Natural killer cell (primary cell): ENCODE measurements at regions not wholly inside any gene's neighbourhood (a gene's known extent, or its start where the extent isn't known, plus 50 kb on each side); places are given as distances from the start of the nearest gene placed in this dataset.

Experiments
- ATAC-seq, 3 donors: fragments of 150-1000 bp in 2 of 3; fragments of 200-7000 bp in 1 of 3; cut with Tn5 transposase; 1 replicate in 1 of 3; 2 replicates in 2 of 3; pipeline ENCODE4 v1.10.0; 2021; ENCODE audit warnings: mild to moderate bottlenecking in 2 of 3, moderate library complexity in 2 of 3
- DNase-seq, 2 donors: peaks; one replicate each; pipeline versions ENCODE4 v3.0.0 to v3.0.0-alpha.2; 2013 to 2021; ENCODE audit warnings: mixed read lengths in 1 of 2
- H3K27ac ChIP-seq: one replicate; pipeline ENCODE4 v1.5.1; 2013; ENCODE audit warnings: mild to moderate bottlenecking, low read length
- H3K27me3 ChIP-seq: one replicate; pipeline ENCODE4 v1.6.1; 2013; ENCODE audit warnings: low read length; ENCODE audit not compliant: control insufficient read depth, insufficient read depth
- H3K36me3 ChIP-seq: one replicate; pipeline ENCODE4 v1.6.1; 2013; ENCODE audit warnings: low read length; ENCODE audit not compliant: control insufficient read depth, insufficient read depth
- H3K4me1 ChIP-seq: one replicate; pipeline ENCODE4 v1.6.1; 2013; ENCODE audit warnings: low read length; ENCODE audit not compliant: control insufficient read depth, insufficient read depth
- H3K4me3 ChIP-seq: one replicate; pipeline ENCODE4 v1.5.1; 2013; ENCODE audit warnings: low read length
- H3K9me3 ChIP-seq: one replicate; pipeline ENCODE4 v1.6.1; 2013; ENCODE audit warnings: low read length; ENCODE audit not compliant: control insufficient read depth, insufficient read depth
- H3K27ac Mint-ChIP-seq, 2 donors: one replicate each; pipeline ENCODE4 v1.8.0; 2022; ENCODE audit warnings: mild to moderate bottlenecking in 2 of 2, mixed read lengths in 2 of 2, moderate library complexity in 1 of 2
- H3K27me3 Mint-ChIP-seq, 2 donors: one replicate each; pipeline ENCODE4 v1.8.0; 2022; ENCODE audit warnings: low read depth in 2 of 2, mixed read lengths in 2 of 2
- H3K36me3 Mint-ChIP-seq: one replicate; pipeline ENCODE4 v1.8.0; 2022; ENCODE audit warnings: mixed read lengths
- H3K4me1 Mint-ChIP-seq, 2 donors: one replicate each; pipeline ENCODE4 v1.8.0; 2022; ENCODE audit warnings: mixed read lengths in 2 of 2
- H3K4me3 Mint-ChIP-seq: one replicate; pipeline ENCODE4 v1.8.0; 2022; ENCODE audit warnings: mild to moderate bottlenecking, moderate library complexity, mixed read lengths
- H3K9me3 Mint-ChIP-seq, 2 donors: one replicate each; pipeline ENCODE4 v1.8.0; 2022; ENCODE audit warnings: mixed read lengths in 2 of 2
- WGBS: methylation state at CpG from one replicate; pipeline ENCODE4 v1.1.7; 2013; ENCODE audit warnings: missing lambda C conversion rate; ENCODE audit not compliant: insufficient coverage; 5-methylcytosine and 5-hydroxymethylcytosine counted together
- intact Hi-C: fragments of 100-400 bp; cut with micrococcal nuclease; formaldehyde crosslinking; loops from one replicate; pipeline ENCODE4 v1.14.2; 2022
- TF ChIP-seq, protein P1 (sequence below): fragments of 200-600 bp; IDR thresholded peaks from one replicate; pipeline ENCODE4 v1.8.0; 2022; ENCODE audit warnings: antibody characterized with exemption

- H3K4me1 ChIP-seq: no peaks in the 10 kb centered on the region
- H3K27ac ChIP-seq: no peak overlapping the region
- Mint-ChIP-seq H3K9me3 (no peaks in the 10 kb centered on the region), H3K27ac (no peak overlapping the region), H3K27me3 (no peaks in the 10 kb centered on the region), H3K36me3 (no peaks in the 10 kb centered on the region), H3K4me3 (no peak overlapping the region), H3K4me1 (no peaks in the 10 kb centered on the region)
- H3K4me3 ChIP-seq: no peak overlapping the region
- H3K36me3 ChIP-seq: no peaks in the 10 kb centered on the region
- intact Hi-C loops: no loop called here
- no peaks in the 10 kb centered on the region for H3K27me3 ChIP-seq
- no peak for DNase-seq
- H3K9me3 ChIP-seq: no peaks in the 10 kb centered on the region
- ATAC-seq: no peak
- TF ChIP-seq, protein P1, sequence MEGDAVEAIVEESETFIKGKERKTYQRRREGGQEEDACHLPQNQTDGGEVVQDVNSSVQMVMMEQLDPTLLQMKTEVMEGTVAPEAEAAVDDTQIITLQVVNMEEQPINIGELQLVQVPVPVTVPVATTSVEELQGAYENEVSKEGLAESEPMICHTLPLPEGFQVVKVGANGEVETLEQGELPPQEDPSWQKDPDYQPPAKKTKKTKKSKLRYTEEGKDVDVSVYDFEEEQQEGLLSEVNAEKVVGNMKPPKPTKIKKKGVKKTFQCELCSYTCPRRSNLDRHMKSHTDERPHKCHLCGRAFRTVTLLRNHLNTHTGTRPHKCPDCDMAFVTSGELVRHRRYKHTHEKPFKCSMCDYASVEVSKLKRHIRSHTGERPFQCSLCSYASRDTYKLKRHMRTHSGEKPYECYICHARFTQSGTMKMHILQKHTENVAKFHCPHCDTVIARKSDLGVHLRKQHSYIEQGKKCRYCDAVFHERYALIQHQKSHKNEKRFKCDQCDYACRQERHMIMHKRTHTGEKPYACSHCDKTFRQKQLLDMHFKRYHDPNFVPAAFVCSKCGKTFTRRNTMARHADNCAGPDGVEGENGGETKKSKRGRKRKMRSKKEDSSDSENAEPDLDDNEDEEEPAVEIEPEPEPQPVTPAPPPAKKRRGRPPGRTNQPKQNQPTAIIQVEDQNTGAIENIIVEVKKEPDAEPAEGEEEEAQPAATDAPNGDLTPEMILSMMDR: no peak
- WGBS: 71% methylated on average over 5 of the region's 5 CpGs
Observed at GRCh38 chr2:120908314-120908975, 172.8 kb downstream of the GLI2 start.

GRCh38 chr2:120909102-120909501 lies 173.4 kb downstream of the GLI2 start:
- Histone ChIP-seq H3K27ac (no peak overlapping the region), H3K4me1 (no peaks in the 10 kb centered on the region), H3K27me3 (no peaks in the 10 kb centered on the region), H3K36me3 (no peaks in the 10 kb centered on the region), H3K4me3 (no peak overlapping the region), H3K9me3 (no peaks in the 10 kb centered on the region)
- H3K27ac Mint-ChIP-seq: no peak overlapping the region
- no peaks in the 10 kb centered on the region for H3K4me1 Mint-ChIP-seq
- intact Hi-C loops: no loop called here
- H3K9me3 Mint-ChIP-seq: no peaks in the 10 kb centered on the region
- H3K4me3 Mint-ChIP-seq: no peak overlapping the region
- no peaks in the 10 kb centered on the region for H3K36me3 Mint-ChIP-seq
- 83% methylated on average over 2 of the region's 2 CpGs for WGBS
- DNase-seq (no peak), ATAC-seq (no peak)
- no peaks in the 10 kb centered on the region for H3K27me3 Mint-ChIP-seq
- TF ChIP-seq, protein P1: no peak

GRCh38 chr2:120910164-120910563 lies 174.5 kb downstream of the GLI2 start:
- TF ChIP-seq, protein P1: no peak
- Mint-ChIP-seq H3K27ac (no peak overlapping the region), H3K4me3 (no peak overlapping the region), H3K9me3 (no peaks in the 10 kb centered on the region), H3K4me1 (no peaks in the 10 kb centered on the region), H3K36me3 (no peaks in the 10 kb centered on the region), H3K27me3 (no peaks in the 10 kb centered on the region)
- ATAC-seq (no peak), DNase-seq (no peak)
- intact Hi-C loops: no loop called here
- no peaks in the 10 kb centered on the region for H3K4me1 ChIP-seq
- H3K27me3 ChIP-seq: no peaks in the 10 kb centered on the region
- H3K4me3 ChIP-seq: no peak overlapping the region
- no peak overlapping the region for H3K27ac ChIP-seq
- no peaks in the 10 kb centered on the region for H3K36me3 ChIP-seq
- 92% methylated on average over 5 of the region's 5 CpGs for WGBS
- no peaks in the 10 kb centered on the region for H3K9me3 ChIP-seq
